ENCODE measurements at regions not wholly inside any gene's neighbourhood (a gene's known extent, or its start where the extent isn't known, plus 50 kb on each side); places are given as distances from the start of the nearest gene placed in this dataset.

DNA sequence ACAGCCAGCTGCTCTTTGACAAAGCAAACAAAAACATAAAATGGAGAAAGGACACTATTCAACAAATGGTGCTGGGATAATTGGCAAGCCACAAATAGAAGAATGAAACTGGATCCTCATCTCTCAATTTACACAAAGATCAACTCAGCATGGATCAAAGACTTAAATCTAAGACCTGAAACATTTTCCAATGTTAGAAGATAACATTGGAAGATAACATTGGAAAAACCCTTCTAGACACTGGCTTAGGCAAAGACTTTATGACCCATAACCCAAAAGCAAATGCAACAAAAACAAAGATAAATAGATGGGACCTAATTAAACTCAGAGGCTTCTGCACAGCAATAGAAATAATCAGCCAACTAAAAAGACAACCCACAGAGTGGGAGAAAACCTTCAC, 425.7 kb upstream of the SEMA3D start:
- Histone ChIP-seq H3K4me1 (ENCODE audit: control insufficient read depth, extremely low read depth, insufficient read depth, low read length) (no peaks in the 10 kb centered on the region), H3K79me2 (ENCODE audit: control insufficient read depth, insufficient read depth, low read length) (no peaks in the 10 kb centered on the region), H3K27me3 (ENCODE audit: control insufficient read depth, insufficient read depth, low read length) (no peaks in the 10 kb centered on the region), H4K20me1 (ENCODE audit: control insufficient read depth, extremely low read depth, insufficient read depth, low read length) (no peaks in the 10 kb centered on the region), H3K27ac (ENCODE audit: insufficient read depth, low read length) (no peak overlapping the region), H3K4me3 (replicated peaks in 1 of 4; ENCODE audit: control extremely low read depth in 1 of 4, insufficient read depth in 1 of 4, low read depth in 3 of 4, low read length in 4 of 4) (no peak overlapping the region), H3K9ac (ENCODE audit: insufficient read depth, low read length) (no peak overlapping the region), H2AFZ (ENCODE audit: low read length) (no peak overlapping the region), H3K9me3 (ENCODE audit: control insufficient read depth, insufficient read depth, low read depth, low read length) (no peaks in the 10 kb centered on the region), H3K36me3 (ENCODE audit: control insufficient read depth, insufficient read depth, low read length) (no peaks in the 10 kb centered on the region), H3K4me2 (ENCODE audit: extremely low read depth, insufficient read depth, low read length) (no peak overlapping the region)
- no peak for DNase-seq (ENCODE audit: low read depth in 2 of 2)
- TF ChIP-seq CTCF (conservative IDR thresholded peaks at IDR 0.05 in 1 of 2, IDR thresholded peaks at IDR 0.05 in 1 of 2; ENCODE audit: low read depth in 1 of 2, low read length in 2 of 2) = no peak
- no peak for TF ChIP-seq EZH2 (IDR thresholded peaks at IDR 0.05; ENCODE audit: low read length, missing control alignments)

- H3K9ac ChIP-seq (ENCODE audit: insufficient read depth, low read length) = no peak overlapping the region
- no peaks in the 10 kb centered on the region for H3K79me2 ChIP-seq (ENCODE audit: control insufficient read depth, insufficient read depth, low read length)
- H3K27me3 ChIP-seq (ENCODE audit: control insufficient read depth, insufficient read depth, low read length) = no peaks in the 10 kb centered on the region
- no peak overlapping the region for H3K27ac ChIP-seq (ENCODE audit: insufficient read depth, low read length)
- H3K4me2 ChIP-seq (ENCODE audit: extremely low read depth, insufficient read depth, low read length) = no peak overlapping the region
- H4K20me1 ChIP-seq (ENCODE audit: control insufficient read depth, extremely low read depth, insufficient read depth, low read length) = no peaks in the 10 kb centered on the region
- no peak overlapping the region for H3K4me3 ChIP-seq (replicated peaks in 1 of 4; ENCODE audit: control extremely low read depth in 1 of 4, insufficient read depth in 1 of 4, low read depth in 3 of 4, low read length in 4 of 4)
- no peaks in the 10 kb centered on the region for H3K9me3 ChIP-seq (ENCODE audit: control insufficient read depth, insufficient read depth, low read depth, low read length)
- H3K36me3 ChIP-seq (ENCODE audit: control insufficient read depth, insufficient read depth, low read length) = no peaks in the 10 kb centered on the region
- H3K4me1 ChIP-seq (ENCODE audit: control insufficient read depth, extremely low read depth, insufficient read depth, low read length) = no peaks in the 10 kb centered on the region
- no peak overlapping the region for H2AFZ ChIP-seq (ENCODE audit: low read length)
- DNase-seq (ENCODE audit: low read depth in 2 of 2) = no peak
- TF ChIP-seq EZH2 (IDR thresholded peaks at IDR 0.05; ENCODE audit: low read length, missing control alignments) (no peak), CTCF (conservative IDR thresholded peaks at IDR 0.05 in 1 of 2, IDR thresholded peaks at IDR 0.05 in 1 of 2; ENCODE audit: low read depth in 1 of 2, low read length in 2 of 2) (no peak)
Observed at GRCh38 chr7:85608804-85609203, 421.9 kb upstream of the SEMA3D start.

DNA sequence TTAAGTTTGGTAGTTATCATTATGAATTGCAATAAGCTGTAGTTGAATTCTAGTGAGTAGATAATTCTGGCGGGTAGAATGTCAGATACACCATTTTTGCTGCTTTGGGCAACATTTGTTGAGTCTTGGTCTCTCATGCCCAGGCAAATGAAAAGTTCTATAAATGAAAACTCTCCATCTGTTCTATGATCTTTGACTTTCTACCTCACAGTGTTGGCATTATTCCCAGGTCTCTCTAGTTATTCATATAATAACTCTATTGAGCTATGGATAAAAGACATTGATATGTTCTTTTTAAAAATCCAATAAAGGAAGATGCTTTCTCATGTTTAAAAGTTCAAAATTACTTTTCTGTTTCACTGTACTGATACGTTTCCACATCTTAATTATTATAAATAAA, 415.3 kb upstream of the SEMA3D start:
- no peak overlapping the region for H3K27ac ChIP-seq (ENCODE audit: insufficient read depth, low read length)
- H3K9me3 ChIP-seq (ENCODE audit: control insufficient read depth, insufficient read depth, low read depth, low read length) = no peaks in the 10 kb centered on the region
- H3K4me2 ChIP-seq (ENCODE audit: extremely low read depth, insufficient read depth, low read length) = no peak overlapping the region
- no peaks in the 10 kb centered on the region for H3K36me3 ChIP-seq (ENCODE audit: control insufficient read depth, insufficient read depth, low read length)
- no peaks in the 10 kb centered on the region for H3K27me3 ChIP-seq (ENCODE audit: control insufficient read depth, insufficient read depth, low read length)
- H3K79me2 ChIP-seq (ENCODE audit: control insufficient read depth, insufficient read depth, low read length) = no peaks in the 10 kb centered on the region
- no peak overlapping the region for H2AFZ ChIP-seq (ENCODE audit: low read length)
- no peaks in the 10 kb centered on the region for H3K4me1 ChIP-seq (ENCODE audit: control insufficient read depth, extremely low read depth, insufficient read depth, low read length)
- no peaks in the 10 kb centered on the region for H4K20me1 ChIP-seq (ENCODE audit: control insufficient read depth, extremely low read depth, insufficient read depth, low read length)
- DNase-seq (ENCODE audit: low read depth in 2 of 2) = peak; percentile 18 to 79
- no peak overlapping the region for H3K9ac ChIP-seq (ENCODE audit: insufficient read depth, low read length)
- TF ChIP-seq EZH2 (IDR thresholded peaks at IDR 0.05; ENCODE audit: low read length, missing control alignments) = no peak
- no peak for TF ChIP-seq CTCF (conservative IDR thresholded peaks at IDR 0.05 in 1 of 2, IDR thresholded peaks at IDR 0.05 in 1 of 2; ENCODE audit: low read depth in 1 of 2, low read length in 2 of 2)
- H3K4me3 ChIP-seq (replicated peaks in 1 of 4; ENCODE audit: control extremely low read depth in 1 of 4, insufficient read depth in 1 of 4, low read depth in 3 of 4, low read length in 4 of 4) = no peak overlapping the region
